22Rv1 (cell line): ENCODE measurements at regions not wholly inside any gene's neighbourhood (a gene's known extent, or its start where the extent isn't known, plus 50 kb on each side); places are given as distances from the start of the nearest gene placed in this dataset.

ENCODE experiments used
- H3K27ac ChIP-seq: fragments of 450-650 bp; 2 replicates; pipeline ENCODE4 v1.5.1; 2017
- ZFX ChIP-seq: fragments of 450-650 bp; IDR thresholded peaks from 2 replicates; pipeline ENCODE4 v1.6.1; 2017; ENCODE audit warnings: antibody characterized with exemption, borderline replicate concordance
- TF ChIP-seq, protein P1 (sequence below): fragments of 450-650 bp; IDR thresholded peaks from 2 replicates; pipeline ENCODE4 v1.5.1; 2017; ENCODE audit warnings: mild to moderate bottlenecking

DNA sequence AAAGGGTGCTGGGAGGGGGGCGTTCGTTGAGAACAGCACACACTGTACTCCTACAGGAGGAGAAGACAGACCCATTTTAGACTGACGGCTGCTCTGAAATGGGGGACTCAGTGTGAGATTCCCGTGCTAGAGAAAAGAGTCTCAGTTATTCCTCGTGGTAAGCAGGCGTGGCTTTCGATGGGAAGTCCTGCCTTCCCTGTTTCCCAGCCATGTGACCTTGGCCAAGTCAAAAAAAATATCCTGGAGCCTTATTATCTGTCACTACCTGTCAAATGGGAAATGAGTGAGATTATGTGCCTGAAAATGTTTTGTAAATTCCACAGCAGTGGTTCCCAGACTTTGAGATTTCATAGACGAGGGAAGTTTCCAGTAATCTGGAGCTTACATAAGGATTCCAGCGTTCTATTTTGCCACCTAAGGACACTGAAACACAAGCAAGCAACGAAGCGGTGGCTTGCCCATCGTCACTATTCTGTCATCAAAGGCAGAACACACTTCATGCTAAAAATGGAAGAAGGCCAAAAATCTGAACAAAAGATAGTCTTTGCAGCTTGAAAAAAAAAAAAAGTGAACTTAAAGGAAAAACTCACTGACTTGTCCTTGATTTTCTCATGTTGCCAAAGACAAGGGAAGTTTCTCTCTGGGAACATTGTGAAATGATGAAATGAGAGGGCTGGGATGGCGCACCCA, 253.4 kb upstream of the RPL38 start:
- TF ChIP-seq ZFX = no peak
- TF ChIP-seq, protein P1, sequence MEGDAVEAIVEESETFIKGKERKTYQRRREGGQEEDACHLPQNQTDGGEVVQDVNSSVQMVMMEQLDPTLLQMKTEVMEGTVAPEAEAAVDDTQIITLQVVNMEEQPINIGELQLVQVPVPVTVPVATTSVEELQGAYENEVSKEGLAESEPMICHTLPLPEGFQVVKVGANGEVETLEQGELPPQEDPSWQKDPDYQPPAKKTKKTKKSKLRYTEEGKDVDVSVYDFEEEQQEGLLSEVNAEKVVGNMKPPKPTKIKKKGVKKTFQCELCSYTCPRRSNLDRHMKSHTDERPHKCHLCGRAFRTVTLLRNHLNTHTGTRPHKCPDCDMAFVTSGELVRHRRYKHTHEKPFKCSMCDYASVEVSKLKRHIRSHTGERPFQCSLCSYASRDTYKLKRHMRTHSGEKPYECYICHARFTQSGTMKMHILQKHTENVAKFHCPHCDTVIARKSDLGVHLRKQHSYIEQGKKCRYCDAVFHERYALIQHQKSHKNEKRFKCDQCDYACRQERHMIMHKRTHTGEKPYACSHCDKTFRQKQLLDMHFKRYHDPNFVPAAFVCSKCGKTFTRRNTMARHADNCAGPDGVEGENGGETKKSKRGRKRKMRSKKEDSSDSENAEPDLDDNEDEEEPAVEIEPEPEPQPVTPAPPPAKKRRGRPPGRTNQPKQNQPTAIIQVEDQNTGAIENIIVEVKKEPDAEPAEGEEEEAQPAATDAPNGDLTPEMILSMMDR = no peak
- no peak overlapping the region for H3K27ac ChIP-seq

DNA sequence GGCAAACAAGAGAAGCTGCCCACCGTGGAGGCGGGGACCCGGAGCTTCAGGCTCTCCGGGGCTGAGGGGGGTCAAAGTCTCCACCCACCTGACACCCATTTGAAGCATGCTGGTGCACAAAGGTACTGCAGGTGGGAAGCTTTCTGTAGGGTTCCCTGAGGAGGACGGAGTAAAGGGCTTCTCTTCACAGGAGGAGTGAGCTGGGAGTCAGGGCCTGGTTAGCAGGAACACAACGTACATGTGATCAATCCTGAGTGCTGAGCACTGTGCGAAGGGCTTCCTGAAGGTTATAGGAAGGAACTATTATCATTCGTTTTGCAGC, 252.9 kb upstream of the RPL38 start:
- TF ChIP-seq, protein P1 = no peak
- TF ChIP-seq ZFX = no peak
- no peak overlapping the region for H3K27ac ChIP-seq

DNA sequence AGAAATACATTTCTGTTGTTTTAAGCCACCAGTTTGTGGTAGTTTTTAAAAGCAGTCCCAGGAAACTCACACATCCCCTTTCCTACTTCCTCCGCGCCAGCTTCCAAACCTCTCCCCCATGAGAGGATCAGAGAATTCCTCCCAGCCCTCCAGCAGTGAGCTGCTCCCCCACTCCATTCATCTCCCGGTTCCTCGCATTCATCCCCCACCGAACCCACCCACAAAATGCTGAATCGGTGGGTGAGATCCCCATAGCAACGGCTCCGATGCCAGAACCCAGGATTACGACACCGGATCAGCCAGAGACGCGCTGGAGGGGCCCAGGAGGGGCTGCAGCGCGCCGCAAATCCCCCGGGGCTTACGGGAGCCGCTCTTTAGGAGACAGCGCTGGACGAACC, 251.4 kb upstream of the RPL38 start:
- H3K27ac ChIP-seq = no peak overlapping the region
- no peak for TF ChIP-seq ZFX
- TF ChIP-seq, protein P1 = no peak

DNA sequence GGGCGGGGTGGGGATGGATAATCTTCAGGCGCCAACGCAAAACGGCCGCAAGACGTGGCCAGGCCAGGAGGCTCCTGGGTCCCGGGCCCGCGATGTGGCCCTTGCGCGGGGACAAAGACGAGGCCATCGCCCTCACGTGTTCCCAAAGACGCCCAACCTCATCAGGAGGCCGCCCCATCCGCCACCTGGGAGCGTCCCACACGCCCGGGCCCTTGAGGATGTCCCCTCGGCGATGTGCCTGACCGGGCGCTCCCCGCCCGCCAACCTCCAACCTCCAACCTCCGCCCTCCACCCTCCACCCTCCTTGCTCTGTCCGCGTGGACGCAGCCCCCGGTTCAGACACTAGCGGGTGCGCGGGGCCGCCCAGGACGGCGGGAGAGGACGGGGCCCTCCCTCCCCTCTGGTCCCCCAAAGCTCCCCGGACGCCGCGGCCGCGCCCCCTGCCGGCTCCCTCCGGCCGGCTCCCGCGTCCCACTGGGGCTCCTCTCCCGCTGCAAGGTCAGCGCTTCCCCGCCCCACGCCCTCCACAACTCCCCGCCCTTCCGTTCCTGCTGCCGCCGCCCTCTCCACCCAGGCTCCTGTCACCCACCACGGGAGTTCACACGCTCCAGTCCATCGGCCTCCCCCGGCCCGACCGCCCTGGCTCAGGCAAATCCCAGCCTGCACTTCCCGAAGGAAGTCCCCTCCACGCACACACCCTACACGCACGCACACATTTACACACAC, 250.8 kb upstream of the RPL38 start:
- no peak overlapping the region for H3K27ac ChIP-seq
- TF ChIP-seq, protein P1 = 0 out of 2 replicates have a peak, but pooled peaks have one; percentile 8
- TF ChIP-seq ZFX = no peak

DNA sequence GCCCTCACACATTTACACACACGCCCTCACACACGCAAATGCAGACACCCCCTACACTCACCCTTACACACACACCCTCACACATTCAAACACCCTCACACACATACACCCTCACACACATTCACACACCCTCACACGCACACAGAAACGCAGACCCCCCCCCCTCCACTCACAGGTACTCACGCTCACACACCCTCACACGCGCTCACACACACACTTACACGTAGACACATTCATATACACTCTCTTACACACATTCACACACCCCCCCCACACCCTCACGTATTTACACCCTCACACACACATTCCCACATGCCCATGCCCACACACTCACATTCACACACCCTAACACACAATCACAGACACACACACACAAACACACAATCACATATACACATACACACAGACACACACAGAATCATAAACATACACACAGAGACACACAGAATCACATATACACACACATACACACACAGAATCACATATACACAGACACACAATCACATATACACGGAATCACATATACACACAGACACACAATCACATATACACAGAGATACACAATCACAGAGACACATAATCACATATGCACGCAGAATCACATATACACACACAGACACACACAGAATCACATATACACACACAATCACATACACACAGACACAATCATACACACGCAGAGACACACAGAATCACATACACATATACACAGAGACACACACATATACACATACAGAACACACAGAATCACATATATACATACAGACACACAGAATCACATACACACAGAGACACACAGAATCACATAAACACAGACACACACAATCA, 250.1 kb upstream of the RPL38 start:
- TF ChIP-seq, protein P1 = no peak
- no peak for TF ChIP-seq ZFX
- no peak overlapping the region for H3K27ac ChIP-seq

DNA sequence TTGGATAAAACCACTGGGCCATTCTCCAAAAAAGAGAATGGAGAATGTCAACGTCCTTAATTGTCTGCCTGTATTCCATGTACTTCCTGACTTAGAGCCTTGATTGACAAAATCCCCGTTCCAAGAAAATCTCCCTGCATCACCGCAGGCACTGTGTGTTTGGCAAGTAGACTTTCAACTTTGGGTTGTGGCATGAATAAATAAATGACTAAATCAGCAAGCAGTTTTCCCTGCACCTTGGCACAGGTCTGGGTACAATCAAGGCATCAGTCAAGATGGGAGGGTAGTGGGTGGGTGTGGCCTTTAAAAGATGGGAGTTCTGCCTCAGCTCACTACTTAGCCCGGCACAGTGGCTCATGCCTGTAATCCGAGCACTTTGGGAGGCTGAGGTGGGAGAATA, 248.5 kb upstream of the RPL38 start:
- TF ChIP-seq, protein P1 = no peak
- no peak for TF ChIP-seq ZFX
- no peak overlapping the region for H3K27ac ChIP-seq

DNA sequence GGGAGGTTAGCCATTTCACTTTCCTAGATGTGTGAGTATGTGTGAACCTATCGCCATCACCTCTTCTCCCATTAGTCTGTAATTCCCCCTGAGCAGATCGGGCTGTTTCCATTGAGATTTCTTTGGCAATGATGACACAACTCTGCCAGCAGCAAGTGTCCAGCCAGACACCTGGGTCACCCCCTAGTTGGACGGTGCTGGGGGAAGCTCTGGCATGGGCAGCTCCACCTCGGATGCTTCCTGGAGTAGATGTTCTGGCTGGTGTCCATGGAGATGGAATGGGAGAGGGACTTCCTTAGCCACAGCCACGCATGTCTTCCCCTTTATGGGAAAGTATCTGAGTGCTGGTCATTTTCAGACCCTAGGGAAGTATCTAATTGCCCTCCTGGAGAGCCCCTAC, 247.9 kb upstream of the RPL38 start:
- no peak overlapping the region for H3K27ac ChIP-seq
- TF ChIP-seq, protein P1 = no peak
- TF ChIP-seq ZFX = no peak
